HCT116 (cell line): ENCODE measurements at regions not wholly inside any gene's neighbourhood (a gene's known extent, or its start where the extent isn't known, plus 50 kb on each side); places are given as distances from the start of the nearest gene placed in this dataset.

ENCODE experiments used
- ATAC-seq: fragments of 200-7000 bp; cut with Tn5 transposase; 2 replicates; pipeline ENCODE4 v1.9.1; 2020; ENCODE audit warnings: mild to moderate bottlenecking, moderate library complexity
- BruUV-seq: library from RNA; stranded (reverse); fragments of 400-500 nt; replicated peaks from 2 replicates; lab custom pipeline; 2021; lab: Mats Ljungman, UMichigan
- CTCF ChIA-PET: fragments of 300-600 bp; sonication (Branson Sonifier 250); formaldehyde crosslinking; loops from one replicate; lab custom pipeline; 2021; ENCODE audit warnings: antibody characterized with exemption; lab: Charles Lee
- POLR2A ChIA-PET: fragments of 300-600, 350-600 bp; sonication (Branson Sonifier 250); formaldehyde crosslinking; loops from one replicate; lab custom pipeline; 2021; ENCODE audit warnings: antibody characterized with exemption; lab: Charles Lee
- RAD21 ChIA-PET, 2 experiments: fragments of 300-600 bp; sonication (Branson Sonifier 250); formaldehyde crosslinking; loops; one replicate each; lab custom pipeline; 2023; ENCODE audit warnings: low total read pairs in 2 of 2; ENCODE audit not compliant: uncharacterized antibody in 2 of 2, unreplicated experiment in 2 of 2, low non-redundant PET in 1 of 2; lab: Charles Lee
- DNase-seq: peaks from one replicate; pipeline ENCODE4 v3.0.0-alpha.2; 2010; ENCODE audit warnings: low read depth, low spot score
- H2AFZ ChIP-seq: fragments of 200-600 bp; shearing (Covaris generic), sonication (generic); 2 replicates; pipeline ENCODE4 v1.6.1; 2017; ENCODE audit warnings: low read depth, mixed run types, mixed read lengths, antibody characterized with exemption, low read length; ENCODE audit not compliant: poor library complexity, severe bottlenecking
- H3K27ac ChIP-seq: 2 replicates; pipeline ENCODE4 v1.5.1; 2012; ENCODE audit warnings: low read depth, low read length
- H3K27me3 ChIP-seq: fragments of 200-600 bp; sonication (generic); 2 replicates; pipeline ENCODE4 v1.6.1; 2016; ENCODE audit warnings: mixed run types, low read length, mixed read lengths; ENCODE audit not compliant: insufficient read depth
- H3K36me3 ChIP-seq, 2 experiments: fragments of 200-500 bp in 1 of 2; fragments of 200-600 bp in 1 of 2; sonication (Bioruptor generic) in 1 of 2; sonication (generic) in 1 of 2; 2 replicates each; pipeline versions ENCODE4 v1.5.1 to v1.6.1; 2014 to 2016; ENCODE audit warnings: low read length in 2 of 2, inconsistent platforms in 1 of 2, mixed read lengths in 1 of 2, mixed run types in 1 of 2; ENCODE audit not compliant: insufficient read depth in 2 of 2, control insufficient read depth in 1 of 2
- H3K4me1 ChIP-seq, 2 experiments: fragments of 200-600 bp in 1 of 2; sonication (generic) in 1 of 2; 2 replicates each; pipeline versions ENCODE4 v1.5.1 to v1.6.1; 2012 to 2017; ENCODE audit warnings: low read length in 2 of 2, inconsistent platforms in 1 of 2, mild to moderate bottlenecking in 1 of 2, mixed read lengths in 1 of 2, mixed run types in 1 of 2, moderate library complexity in 1 of 2; ENCODE audit not compliant: insufficient read depth in 2 of 2, control insufficient read depth in 1 of 2
- H3K4me2 ChIP-seq: fragments of 200-600 bp; sonication (generic); 2 replicates; pipeline ENCODE4 v1.6.1; 2017; ENCODE audit warnings: mixed run types, low read length, mixed read lengths
- H3K4me3 ChIP-seq, 2 experiments: fragments of 200-600 bp in 1 of 2; sonication (generic) in 1 of 2; replicated peaks in 1 of 2; 2 replicates each; pipeline ENCODE4 v1.5.1; 2011 to 2016; ENCODE audit warnings: low read length in 2 of 2, control low read depth in 1 of 2, low read depth in 1 of 2, mild to moderate bottlenecking in 1 of 2, mixed read lengths in 1 of 2, mixed run types in 1 of 2
- H3K79me2 ChIP-seq: fragments of 200-600 bp; sonication (generic); 2 replicates; pipeline ENCODE4 v1.6.1; 2017; ENCODE audit warnings: mild to moderate bottlenecking, mixed run types, low read length, moderate library complexity, mixed read lengths; ENCODE audit not compliant: insufficient read depth
- H3K9ac ChIP-seq: fragments of 200-600 bp; sonication (generic); 2 replicates; pipeline ENCODE4 v1.6.1; 2016; ENCODE audit warnings: low read length, mixed read lengths
- H3K9me2 ChIP-seq: fragments of 200-600 bp; sonication (generic), shearing (Covaris generic); 2 replicates; pipeline ENCODE4 v1.6.1; 2017; ENCODE audit warnings: mixed run types, mild to moderate bottlenecking, moderate library complexity; ENCODE audit not compliant: insufficient read depth
- H3K9me3 ChIP-seq, 2 experiments: fragments of 200-500 bp in 1 of 2; fragments of 200-600 bp in 1 of 2; sonication (Bioruptor generic) in 1 of 2; sonication (generic) in 1 of 2; 2 replicates each; pipeline ENCODE4 v1.6.1; 2014 to 2017; ENCODE audit warnings: low read length in 2 of 2, mixed read lengths in 2 of 2, inconsistent platforms in 1 of 2, low read depth in 1 of 2, mild to moderate bottlenecking in 1 of 2, mixed run types in 1 of 2, moderate library complexity in 1 of 2; ENCODE audit not compliant: control insufficient read depth in 1 of 2, insufficient read depth in 1 of 2
- H4K20me1 ChIP-seq: fragments of 200-600 bp; sonication (generic), shearing (Covaris generic); 2 replicates; pipeline ENCODE4 v1.6.1; 2017; ENCODE audit warnings: mixed run types, mild to moderate bottlenecking, moderate library complexity; ENCODE audit not compliant: insufficient read depth
- CBX3 ChIP-seq: IDR thresholded peaks from 2 replicates; pipeline ENCODE4 v1.6.1; 2012; ENCODE audit warnings: low read depth
- CEBPB ChIP-seq: IDR thresholded peaks from 2 replicates; pipeline ENCODE4 v1.6.1; 2012; ENCODE audit warnings: low read depth
- EGR1 ChIP-seq: IDR thresholded peaks from 2 replicates; pipeline ENCODE4 v1.6.1; 2012; ENCODE audit warnings: low read depth
- EZH2phosphoT487 ChIP-seq: fragments of 200-600 bp; IDR thresholded peaks from 2 replicates; pipeline ENCODE4 v1.6.1; 2018; ENCODE audit warnings: antibody characterized with exemption, borderline replicate concordance
- FOSL1 ChIP-seq: IDR thresholded peaks from 2 replicates; pipeline ENCODE4 v1.6.1; 2012; ENCODE audit warnings: low read depth
- JUND ChIP-seq: IDR thresholded peaks from 2 replicates; pipeline ENCODE4 v1.6.1; 2012
- POLR2A ChIP-seq: IDR thresholded peaks from 2 replicates; pipeline ENCODE4 v1.7.0; 2011; ENCODE audit warnings: borderline replicate concordance; ENCODE audit not compliant: insufficient read depth, insufficient read length; ENCODE audit errors: extremely low read depth
- POLR2AphosphoS5 ChIP-seq: IDR thresholded peaks from 2 replicates; pipeline ENCODE4 v1.6.1; 2011; ENCODE audit warnings: mild to moderate bottlenecking, low read depth, low read length, moderate library complexity
- RAD21 ChIP-seq: IDR thresholded peaks from 2 replicates; pipeline ENCODE4 v1.6.1; 2012; ENCODE audit warnings: low read depth, mild to moderate bottlenecking
- SIN3A ChIP-seq: IDR thresholded peaks from 2 replicates; pipeline ENCODE4 v1.6.1; 2012; ENCODE audit warnings: low read depth
- SRF ChIP-seq: IDR thresholded peaks from 2 replicates; pipeline ENCODE4 v1.6.1; 2012; ENCODE audit warnings: low read depth
- YY1 ChIP-seq: IDR thresholded peaks from 2 replicates; pipeline ENCODE4 v1.6.1; 2011; ENCODE audit warnings: low read length, low read depth, moderate library complexity, mild to moderate bottlenecking; ENCODE audit not compliant: insufficient replicate concordance; ENCODE audit errors: extremely low read depth
- ZFX ChIP-seq: fragments of 450-650 bp; IDR thresholded peaks from 2 replicates; pipeline ENCODE4 v1.6.1; 2017
- intact Hi-C: fragments of 100-400 bp; cut with micrococcal nuclease; formaldehyde crosslinking; loops from 2 replicates; pipeline ENCODE4 v1.10.0; 2022
- TF ChIP-seq, protein P1 (sequence below): IDR thresholded peaks from 2 replicates; pipeline ENCODE4 v1.6.1; 2012; ENCODE audit warnings: low read depth
- TF ChIP-seq, protein P2 (sequence below): IDR thresholded peaks from 2 replicates; pipeline ENCODE4 v1.6.1; 2012

DNA sequence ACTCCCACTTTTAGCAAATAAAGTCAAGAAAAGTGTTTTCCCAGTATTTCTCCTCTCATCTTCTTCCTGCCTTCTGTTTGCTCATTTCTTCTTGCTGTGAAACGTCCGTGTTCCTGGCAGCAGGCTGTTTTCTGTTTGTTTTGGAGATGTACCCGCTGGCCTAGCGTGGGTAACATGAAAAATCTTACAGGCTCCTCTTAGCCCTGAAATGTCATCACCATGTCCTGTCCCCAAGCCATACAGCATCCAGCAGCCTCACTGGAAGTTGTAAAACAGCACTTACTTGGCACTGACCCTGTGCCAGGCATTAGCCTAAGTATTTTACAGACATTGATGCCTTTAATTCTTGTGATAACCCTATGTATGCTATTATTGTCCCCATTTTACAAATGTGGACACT, 371.1 kb downstream of the FOXA2 start:
- intact Hi-C loops, result no loop called here
- H3K27ac ChIP-seq, result no peak overlapping the region
- ChIA-PET POLR2A (no interaction called here), CTCF (no interaction called here), RAD21 (no interaction called here)
- no peaks in the 10 kb centered on the region for H4K20me1 ChIP-seq
- no TSS peak for BruUV-seq
- ATAC-seq, result no peak
- no peaks in the 10 kb centered on the region for H3K9me3 ChIP-seq
- H3K27me3 ChIP-seq, result no peaks in the 10 kb centered on the region
- no peak for TF ChIP-seq EZH2phosphoT487
- no peak for TF ChIP-seq SRF
- TF ChIP-seq FOSL1, result no peak
- TF ChIP-seq, protein P1, sequence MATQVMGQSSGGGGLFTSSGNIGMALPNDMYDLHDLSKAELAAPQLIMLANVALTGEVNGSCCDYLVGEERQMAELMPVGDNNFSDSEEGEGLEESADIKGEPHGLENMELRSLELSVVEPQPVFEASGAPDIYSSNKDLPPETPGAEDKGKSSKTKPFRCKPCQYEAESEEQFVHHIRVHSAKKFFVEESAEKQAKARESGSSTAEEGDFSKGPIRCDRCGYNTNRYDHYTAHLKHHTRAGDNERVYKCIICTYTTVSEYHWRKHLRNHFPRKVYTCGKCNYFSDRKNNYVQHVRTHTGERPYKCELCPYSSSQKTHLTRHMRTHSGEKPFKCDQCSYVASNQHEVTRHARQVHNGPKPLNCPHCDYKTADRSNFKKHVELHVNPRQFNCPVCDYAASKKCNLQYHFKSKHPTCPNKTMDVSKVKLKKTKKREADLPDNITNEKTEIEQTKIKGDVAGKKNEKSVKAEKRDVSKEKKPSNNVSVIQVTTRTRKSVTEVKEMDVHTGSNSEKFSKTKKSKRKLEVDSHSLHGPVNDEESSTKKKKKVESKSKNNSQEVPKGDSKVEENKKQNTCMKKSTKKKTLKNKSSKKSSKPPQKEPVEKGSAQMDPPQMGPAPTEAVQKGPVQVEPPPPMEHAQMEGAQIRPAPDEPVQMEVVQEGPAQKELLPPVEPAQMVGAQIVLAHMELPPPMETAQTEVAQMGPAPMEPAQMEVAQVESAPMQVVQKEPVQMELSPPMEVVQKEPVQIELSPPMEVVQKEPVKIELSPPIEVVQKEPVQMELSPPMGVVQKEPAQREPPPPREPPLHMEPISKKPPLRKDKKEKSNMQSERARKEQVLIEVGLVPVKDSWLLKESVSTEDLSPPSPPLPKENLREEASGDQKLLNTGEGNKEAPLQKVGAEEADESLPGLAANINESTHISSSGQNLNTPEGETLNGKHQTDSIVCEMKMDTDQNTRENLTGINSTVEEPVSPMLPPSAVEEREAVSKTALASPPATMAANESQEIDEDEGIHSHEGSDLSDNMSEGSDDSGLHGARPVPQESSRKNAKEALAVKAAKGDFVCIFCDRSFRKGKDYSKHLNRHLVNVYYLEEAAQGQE, result no peak
- TF ChIP-seq POLR2A, result no peak
- H2AFZ ChIP-seq, result no peak overlapping the region
- H3K36me3 ChIP-seq, result no peaks in the 10 kb centered on the region
- H3K79me2 ChIP-seq, result no peaks in the 10 kb centered on the region
- no peaks in the 10 kb centered on the region for H3K4me1 ChIP-seq
- H3K4me2 ChIP-seq, result no peak overlapping the region
- no peak overlapping the region for H3K9ac ChIP-seq
- no peak for DNase-seq
- no peak overlapping the region for H3K4me3 ChIP-seq
- no peaks in the 10 kb centered on the region for H3K9me2 ChIP-seq

DNA sequence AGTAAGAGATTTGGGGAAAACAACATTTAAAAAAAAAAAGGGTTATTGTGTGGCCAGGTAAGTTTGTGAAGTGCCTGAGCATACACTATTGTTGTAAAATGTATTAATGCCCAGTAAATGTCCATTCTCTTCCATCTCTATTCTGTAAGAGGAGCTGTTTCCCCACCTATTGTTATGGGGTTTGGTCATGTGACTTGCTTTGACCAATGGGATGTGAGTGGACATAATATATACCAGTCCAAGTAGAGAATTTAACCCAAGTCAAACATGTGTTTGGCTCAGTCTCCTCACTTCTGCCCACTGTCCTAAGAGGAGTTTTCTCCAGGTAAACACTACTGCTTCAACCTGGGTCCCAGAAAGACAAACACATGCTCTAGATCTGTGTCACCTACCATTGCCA, 377.1 kb downstream of the FOXA2 start:
- intact Hi-C loops, result no loop called here
- no peak for DNase-seq

More for the DNA sequence above, 377.1 kb downstream of the FOXA2 start:
- no peaks in the 10 kb centered on the region for H3K79me2 ChIP-seq
- H3K9me2 ChIP-seq, result no peaks in the 10 kb centered on the region
- no peak overlapping the region for H3K4me2 ChIP-seq
- no peak overlapping the region for H2AFZ ChIP-seq
- POLR2A ChIA-PET, result no interaction called here
- no peaks in the 10 kb centered on the region for H4K20me1 ChIP-seq
- no peak overlapping the region for H3K27ac ChIP-seq
- RAD21 ChIA-PET, result no interaction called here
- TF ChIP-seq, protein P2, sequence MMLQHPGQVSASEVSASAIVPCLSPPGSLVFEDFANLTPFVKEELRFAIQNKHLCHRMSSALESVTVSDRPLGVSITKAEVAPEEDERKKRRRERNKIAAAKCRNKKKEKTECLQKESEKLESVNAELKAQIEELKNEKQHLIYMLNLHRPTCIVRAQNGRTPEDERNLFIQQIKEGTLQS, result no peak
- TF ChIP-seq ZFX (no peak), EGR1 (no peak), SIN3A (no peak), CBX3 (no peak), JUND (no peak), CEBPB (no peak), YY1 (no peak), RAD21 (no peak), FOSL1 (no peak), POLR2AphosphoS5 (no peak)
- H3K9ac ChIP-seq, result no peak overlapping the region
- BruUV-seq, result no TSS peak
- H3K36me3 ChIP-seq, result no peaks in the 10 kb centered on the region
- no peaks in the 10 kb centered on the region for H3K4me1 ChIP-seq
- H3K4me3 ChIP-seq, result no peak overlapping the region
- no peaks in the 10 kb centered on the region; a peak in 1 of 4 replicates for H3K9me3 ChIP-seq
- H3K27me3 ChIP-seq, result no peaks in the 10 kb centered on the region
- no peak for ATAC-seq
- CTCF ChIA-PET, result no interaction called here
